Liver (tissue), 3 donors: ENCODE measurements at regions not wholly inside any gene's neighbourhood (a gene's known extent, or its start where the extent isn't known, plus 50 kb on each side); places are given as distances from the start of the nearest gene placed in this dataset.

ENCODE experiments used
- EGR1 ChIP-seq, 2 donors: IDR thresholded peaks; 2 replicates each; pipeline ENCODE4 v1.6.1; 2016 to 2018; ENCODE audit warnings: antibody characterized with exemption in 2 of 2, low read depth in 2 of 2
- FOXA1 ChIP-seq: IDR thresholded peaks from 2 replicates; pipeline ENCODE4 v1.6.1; 2016; ENCODE audit warnings: antibody characterized with exemption
- GABPA ChIP-seq, 2 donors: IDR thresholded peaks in 1 of 2; conservative IDR thresholded peaks in 1 of 2; 2 replicates each; pipeline ENCODE4 v1.6.1; 2016; ENCODE audit warnings: antibody characterized with exemption in 2 of 2, mild to moderate bottlenecking in 1 of 2, moderate library complexity in 1 of 2
- HNF4G ChIP-seq: IDR thresholded peaks from 2 replicates; pipeline ENCODE4 v1.6.1; 2016; ENCODE audit warnings: antibody characterized with exemption
- JUND ChIP-seq, 2 donors: IDR thresholded peaks; 2 replicates each; pipeline ENCODE4 v1.6.1; 2016; ENCODE audit warnings: antibody characterized with exemption in 2 of 2
- RAD21 ChIP-seq, 2 donors: IDR thresholded peaks; 2 replicates each; pipeline ENCODE4 v1.6.1; 2016; ENCODE audit warnings: antibody characterized with exemption in 2 of 2, mild to moderate bottlenecking in 2 of 2
- SP1 ChIP-seq: IDR thresholded peaks from 2 replicates; pipeline ENCODE4 v1.6.1; 2018; ENCODE audit warnings: antibody characterized with exemption, mild to moderate bottlenecking
- TAF1 ChIP-seq: conservative IDR thresholded peaks from 2 replicates; pipeline ENCODE4 v1.6.1; 2016; ENCODE audit warnings: antibody characterized with exemption, mild to moderate bottlenecking
- YY1 ChIP-seq: IDR thresholded peaks from 2 replicates; pipeline ENCODE4 v1.6.1; 2016; ENCODE audit warnings: antibody characterized with exemption, mild to moderate bottlenecking
- TF ChIP-seq, protein P1 (sequence below): fragments of 150-350 bp; IDR thresholded peaks from 2 replicates; pipeline ENCODE4 v1.5.1; 2017; ENCODE audit warnings: improper control_type of control experiment, low read depth, low read length; ENCODE audit not compliant: missing input control
- TF ChIP-seq, protein P2 (sequence below): IDR thresholded peaks from 2 replicates; pipeline ENCODE4 v1.6.1; 2016; ENCODE audit warnings: antibody characterized with exemption, mild to moderate bottlenecking
- TF ChIP-seq, protein P3 (sequence below): IDR thresholded peaks from 2 replicates; pipeline ENCODE4 v1.6.1; 2016; ENCODE audit warnings: antibody characterized with exemption
- TF ChIP-seq, protein P4 (sequence below): IDR thresholded peaks from 2 replicates; pipeline ENCODE4 v1.6.1; 2016; ENCODE audit warnings: antibody characterized with exemption
- donor health status: healthy.
- donor health status: healthy.

DNA sequence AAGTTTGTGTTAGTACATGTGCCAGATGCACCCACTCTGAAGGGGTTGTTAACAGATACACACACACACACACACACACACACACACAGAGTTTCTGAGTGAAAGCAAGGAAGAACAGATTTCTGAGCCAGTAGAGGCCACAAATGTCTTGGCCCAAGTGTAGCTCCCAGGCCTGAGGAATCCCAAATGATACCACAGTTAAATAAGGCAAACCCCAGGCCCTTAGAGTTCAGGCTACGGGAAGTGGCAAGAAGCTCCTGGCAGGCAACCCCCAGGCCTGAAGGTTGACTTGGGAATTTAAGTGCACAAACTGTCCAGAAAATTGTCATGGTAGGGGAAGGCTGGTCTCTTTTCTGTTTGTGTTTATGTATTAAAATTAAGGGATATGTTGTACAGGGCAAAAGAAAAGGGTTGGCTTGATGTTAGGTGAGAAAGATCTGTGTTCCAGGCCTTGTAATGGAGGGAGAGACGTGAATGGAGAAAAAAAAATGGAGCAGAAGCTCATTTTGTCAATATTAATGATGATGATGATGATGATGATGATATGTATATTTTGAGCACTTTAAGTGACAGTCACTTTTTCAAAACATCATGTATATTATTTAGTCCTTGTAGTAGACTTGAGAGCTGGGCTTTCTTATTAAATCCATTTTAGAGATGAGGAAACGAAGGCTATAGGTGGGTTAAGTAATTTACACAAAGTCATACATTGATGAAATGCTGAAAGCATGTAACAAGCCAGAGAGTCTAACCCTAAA lies 317.0 kb upstream of the JAG1 start:
- TF ChIP-seq JUND (IDR thresholded peaks at IDR 0.05) = no peak
- TF ChIP-seq, protein P1, sequence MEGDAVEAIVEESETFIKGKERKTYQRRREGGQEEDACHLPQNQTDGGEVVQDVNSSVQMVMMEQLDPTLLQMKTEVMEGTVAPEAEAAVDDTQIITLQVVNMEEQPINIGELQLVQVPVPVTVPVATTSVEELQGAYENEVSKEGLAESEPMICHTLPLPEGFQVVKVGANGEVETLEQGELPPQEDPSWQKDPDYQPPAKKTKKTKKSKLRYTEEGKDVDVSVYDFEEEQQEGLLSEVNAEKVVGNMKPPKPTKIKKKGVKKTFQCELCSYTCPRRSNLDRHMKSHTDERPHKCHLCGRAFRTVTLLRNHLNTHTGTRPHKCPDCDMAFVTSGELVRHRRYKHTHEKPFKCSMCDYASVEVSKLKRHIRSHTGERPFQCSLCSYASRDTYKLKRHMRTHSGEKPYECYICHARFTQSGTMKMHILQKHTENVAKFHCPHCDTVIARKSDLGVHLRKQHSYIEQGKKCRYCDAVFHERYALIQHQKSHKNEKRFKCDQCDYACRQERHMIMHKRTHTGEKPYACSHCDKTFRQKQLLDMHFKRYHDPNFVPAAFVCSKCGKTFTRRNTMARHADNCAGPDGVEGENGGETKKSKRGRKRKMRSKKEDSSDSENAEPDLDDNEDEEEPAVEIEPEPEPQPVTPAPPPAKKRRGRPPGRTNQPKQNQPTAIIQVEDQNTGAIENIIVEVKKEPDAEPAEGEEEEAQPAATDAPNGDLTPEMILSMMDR = no peak
- TF ChIP-seq RAD21 (IDR thresholded peaks at IDR 0.05) = no peak
- no peak for TF ChIP-seq GABPA (IDR thresholded peaks at IDR 0.05 in 1 of 2, conservative IDR thresholded peaks at IDR 0.05 in 1 of 2)
- no peak for TF ChIP-seq YY1
- TF ChIP-seq TAF1 = no peak
- TF ChIP-seq, protein P2, sequence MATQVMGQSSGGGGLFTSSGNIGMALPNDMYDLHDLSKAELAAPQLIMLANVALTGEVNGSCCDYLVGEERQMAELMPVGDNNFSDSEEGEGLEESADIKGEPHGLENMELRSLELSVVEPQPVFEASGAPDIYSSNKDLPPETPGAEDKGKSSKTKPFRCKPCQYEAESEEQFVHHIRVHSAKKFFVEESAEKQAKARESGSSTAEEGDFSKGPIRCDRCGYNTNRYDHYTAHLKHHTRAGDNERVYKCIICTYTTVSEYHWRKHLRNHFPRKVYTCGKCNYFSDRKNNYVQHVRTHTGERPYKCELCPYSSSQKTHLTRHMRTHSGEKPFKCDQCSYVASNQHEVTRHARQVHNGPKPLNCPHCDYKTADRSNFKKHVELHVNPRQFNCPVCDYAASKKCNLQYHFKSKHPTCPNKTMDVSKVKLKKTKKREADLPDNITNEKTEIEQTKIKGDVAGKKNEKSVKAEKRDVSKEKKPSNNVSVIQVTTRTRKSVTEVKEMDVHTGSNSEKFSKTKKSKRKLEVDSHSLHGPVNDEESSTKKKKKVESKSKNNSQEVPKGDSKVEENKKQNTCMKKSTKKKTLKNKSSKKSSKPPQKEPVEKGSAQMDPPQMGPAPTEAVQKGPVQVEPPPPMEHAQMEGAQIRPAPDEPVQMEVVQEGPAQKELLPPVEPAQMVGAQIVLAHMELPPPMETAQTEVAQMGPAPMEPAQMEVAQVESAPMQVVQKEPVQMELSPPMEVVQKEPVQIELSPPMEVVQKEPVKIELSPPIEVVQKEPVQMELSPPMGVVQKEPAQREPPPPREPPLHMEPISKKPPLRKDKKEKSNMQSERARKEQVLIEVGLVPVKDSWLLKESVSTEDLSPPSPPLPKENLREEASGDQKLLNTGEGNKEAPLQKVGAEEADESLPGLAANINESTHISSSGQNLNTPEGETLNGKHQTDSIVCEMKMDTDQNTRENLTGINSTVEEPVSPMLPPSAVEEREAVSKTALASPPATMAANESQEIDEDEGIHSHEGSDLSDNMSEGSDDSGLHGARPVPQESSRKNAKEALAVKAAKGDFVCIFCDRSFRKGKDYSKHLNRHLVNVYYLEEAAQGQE = no peak
- TF ChIP-seq, protein P3, sequence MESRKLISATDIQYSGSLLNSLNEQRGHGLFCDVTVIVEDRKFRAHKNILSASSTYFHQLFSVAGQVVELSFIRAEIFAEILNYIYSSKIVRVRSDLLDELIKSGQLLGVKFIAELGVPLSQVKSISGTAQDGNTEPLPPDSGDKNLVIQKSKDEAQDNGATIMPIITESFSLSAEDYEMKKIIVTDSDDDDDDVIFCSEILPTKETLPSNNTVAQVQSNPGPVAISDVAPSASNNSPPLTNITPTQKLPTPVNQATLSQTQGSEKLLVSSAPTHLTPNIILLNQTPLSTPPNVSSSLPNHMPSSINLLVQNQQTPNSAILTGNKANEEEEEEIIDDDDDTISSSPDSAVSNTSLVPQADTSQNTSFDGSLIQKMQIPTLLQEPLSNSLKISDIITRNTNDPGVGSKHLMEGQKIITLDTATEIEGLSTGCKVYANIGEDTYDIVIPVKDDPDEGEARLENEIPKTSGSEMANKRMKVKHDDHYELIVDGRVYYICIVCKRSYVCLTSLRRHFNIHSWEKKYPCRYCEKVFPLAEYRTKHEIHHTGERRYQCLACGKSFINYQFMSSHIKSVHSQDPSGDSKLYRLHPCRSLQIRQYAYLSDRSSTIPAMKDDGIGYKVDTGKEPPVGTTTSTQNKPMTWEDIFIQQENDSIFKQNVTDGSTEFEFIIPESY = no peak
- TF ChIP-seq, protein P4, sequence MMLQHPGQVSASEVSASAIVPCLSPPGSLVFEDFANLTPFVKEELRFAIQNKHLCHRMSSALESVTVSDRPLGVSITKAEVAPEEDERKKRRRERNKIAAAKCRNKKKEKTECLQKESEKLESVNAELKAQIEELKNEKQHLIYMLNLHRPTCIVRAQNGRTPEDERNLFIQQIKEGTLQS = no peak
- TF ChIP-seq SP1 = no peak
- no peak for TF ChIP-seq EGR1 (IDR thresholded peaks at IDR 0.05; ENCODE audit: low read depth in 2 of 2)
- TF ChIP-seq FOXA1 = no peak
- no peak for TF ChIP-seq HNF4G
